ENCODE measurements at regions not wholly inside any gene's neighbourhood (a gene's known extent, or its start where the extent isn't known, plus 50 kb on each side); places are given as distances from the start of the nearest gene placed in this dataset.

DNA sequence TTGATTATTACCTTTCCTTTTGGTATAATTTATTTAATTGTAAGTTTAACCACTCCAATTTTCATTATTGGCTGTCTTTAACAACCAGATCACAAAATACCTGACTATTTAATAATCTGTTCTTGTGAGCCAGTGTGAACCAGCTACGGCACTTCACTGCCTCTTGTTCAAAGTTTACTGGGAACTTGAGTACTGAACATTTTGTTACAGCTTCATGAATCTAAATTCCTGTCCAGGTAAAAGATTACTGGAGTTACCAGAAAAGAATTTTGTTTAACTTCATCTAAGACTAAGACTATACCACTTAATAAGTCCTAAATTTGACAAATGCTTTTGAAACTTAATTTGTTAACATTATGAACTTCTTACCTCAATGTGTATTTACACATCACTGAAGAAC lies 178.3 kb downstream of the FBXO8 start:
- Mint-ChIP-seq H3K36me3 (no peaks in the 10 kb centered on the region), H3K9me3 (no peaks in the 10 kb centered on the region), H3K4me3 (no peak overlapping the region), H3K27ac (no peak overlapping the region), H3K4me1 (no peaks in the 10 kb centered on the region)
- DNase-seq (ENCODE audit: low spot score in 2 of 2) (no peak), ATAC-seq (no peak)

DNA sequence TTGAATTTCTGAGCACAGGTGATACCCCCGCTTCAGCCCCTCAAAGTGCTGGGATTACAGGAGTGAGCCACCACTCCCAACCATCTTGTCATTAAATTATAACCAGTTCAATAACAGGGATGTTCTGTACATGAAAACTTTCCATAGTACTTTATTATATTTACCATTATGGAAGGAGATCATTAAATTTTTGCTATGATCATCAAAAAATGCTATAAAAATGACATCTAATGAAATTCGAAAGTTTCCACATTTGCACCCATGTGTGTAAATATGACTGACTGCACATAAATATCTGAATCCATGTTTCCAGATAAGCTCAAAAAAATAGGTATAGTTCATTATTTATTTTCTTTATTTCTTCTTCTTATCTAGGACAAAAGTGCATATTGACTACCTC lies 182.6 kb downstream of the FBXO8 start:
- no peak for DNase-seq (ENCODE audit: low spot score in 2 of 2)
- no peak overlapping the region for H3K27ac Mint-ChIP-seq
- H3K36me3 Mint-ChIP-seq = no peaks in the 10 kb centered on the region
- H3K4me3 Mint-ChIP-seq = no peak overlapping the region
- no peaks in the 10 kb centered on the region for H3K9me3 Mint-ChIP-seq
- no peak for ATAC-seq
- H3K4me1 Mint-ChIP-seq = no peaks in the 10 kb centered on the region

DNA sequence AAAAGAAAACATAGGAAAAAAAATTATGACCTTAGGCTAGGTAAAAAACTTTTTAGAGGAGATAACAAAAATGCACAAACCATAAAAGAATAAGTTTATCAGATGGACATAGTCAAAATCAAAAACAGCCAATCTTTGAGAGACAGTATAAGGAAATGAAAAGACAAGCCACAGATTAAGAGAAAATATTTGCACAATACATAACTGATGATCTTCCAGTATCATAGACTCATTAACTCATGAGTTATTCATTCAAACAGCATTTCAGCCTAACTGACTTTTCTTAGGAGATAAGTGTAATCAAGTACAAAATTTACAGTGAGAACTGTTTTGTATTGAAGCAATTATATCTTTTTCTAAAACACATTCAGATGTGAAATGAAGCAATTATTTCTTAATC lies 183.8 kb downstream of the FBXO8 start:
- ATAC-seq (no peak), DNase-seq (ENCODE audit: low spot score in 2 of 2) (no peak)
- Mint-ChIP-seq H3K9me3 (no peaks in the 10 kb centered on the region), H3K27ac (no peak overlapping the region), H3K4me1 (no peaks in the 10 kb centered on the region), H3K36me3 (no peaks in the 10 kb centered on the region), H3K4me3 (no peak overlapping the region)

DNA sequence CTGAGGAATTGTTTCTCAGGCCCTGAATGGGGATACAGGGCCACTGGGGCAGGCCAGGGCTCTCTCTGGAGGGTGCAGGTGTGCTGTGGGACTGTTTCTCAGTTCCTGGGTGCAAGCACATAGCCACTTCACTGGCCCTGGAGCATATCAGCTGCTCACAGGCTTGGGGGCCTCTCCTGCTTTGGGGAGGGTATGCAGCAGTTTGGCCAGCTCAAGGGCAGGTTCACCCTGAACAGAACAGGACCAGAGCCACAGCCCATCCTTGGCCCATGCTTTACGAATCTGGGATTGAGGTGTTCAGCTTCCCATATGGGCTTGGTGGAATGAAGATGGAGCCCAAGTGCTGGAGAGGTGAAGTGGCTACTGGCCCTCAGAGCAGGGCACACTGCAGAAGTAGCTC lies 186.5 kb downstream of the FBXO8 start:
- Mint-ChIP-seq H3K4me3 (no peak overlapping the region), H3K4me1 (no peaks in the 10 kb centered on the region), H3K27ac (no peak overlapping the region), H3K36me3 (no peaks in the 10 kb centered on the region), H3K9me3 (peaks cover 2% of the 10 kb centered on the region)
- ATAC-seq (peak; percentile 43), DNase-seq (ENCODE audit: low spot score in 2 of 2) (no peak)

DNA sequence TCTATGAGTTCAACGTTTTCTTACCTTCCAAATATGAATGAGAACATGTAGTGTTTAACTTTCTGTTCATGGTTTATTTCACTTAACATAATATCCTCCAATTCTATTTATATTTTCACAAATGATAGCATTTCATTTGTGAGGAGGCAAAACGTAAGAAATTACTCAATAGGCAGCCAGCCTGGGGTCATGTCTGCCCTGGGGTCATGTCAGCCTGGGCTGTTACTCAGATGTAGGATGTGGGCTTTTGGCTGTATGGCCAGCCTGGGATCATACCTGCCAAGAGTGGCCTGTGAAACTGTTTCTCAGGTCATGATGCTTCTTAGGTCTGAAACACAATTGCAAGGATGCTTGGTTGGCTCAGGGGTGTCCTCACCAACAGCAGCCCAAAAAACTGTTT lies 187.0 kb downstream of the FBXO8 start:
- Mint-ChIP-seq H3K36me3 (no peaks in the 10 kb centered on the region), H3K27ac (no peak overlapping the region), H3K4me3 (no peak overlapping the region), H3K4me1 (no peaks in the 10 kb centered on the region), H3K9me3 (peaks cover 2% of the 10 kb centered on the region)
- ATAC-seq (peak; percentile 8), DNase-seq (ENCODE audit: low spot score in 2 of 2) (no peak)

DNA sequence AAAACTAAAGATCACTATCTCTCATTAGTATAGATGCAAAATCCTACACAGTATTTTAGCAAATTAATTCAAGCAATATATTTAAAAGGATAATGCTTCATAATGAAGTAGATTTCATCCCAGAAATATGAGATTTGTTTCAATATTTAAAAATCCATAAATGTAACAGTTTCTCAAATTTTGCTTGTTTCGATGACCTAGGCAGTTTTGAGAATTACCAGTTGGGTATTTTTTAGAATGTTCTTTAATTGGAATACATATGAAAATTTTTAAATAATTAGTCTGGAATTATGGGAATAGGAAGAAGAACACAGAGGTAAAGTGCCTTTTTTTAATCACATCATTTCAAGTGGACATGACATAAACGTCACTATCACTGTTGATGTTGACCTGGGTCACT lies 192.3 kb downstream of the FBXO8 start:
- DNase-seq (ENCODE audit: low spot score in 2 of 2) = no peak
- Mint-ChIP-seq H3K9me3 (peaks cover 2% of the 10 kb centered on the region), H3K4me1 (no peaks in the 10 kb centered on the region), H3K4me3 (no peak overlapping the region), H3K36me3 (no peaks in the 10 kb centered on the region), H3K27ac (no peak overlapping the region)
- ATAC-seq = no peak

DNA sequence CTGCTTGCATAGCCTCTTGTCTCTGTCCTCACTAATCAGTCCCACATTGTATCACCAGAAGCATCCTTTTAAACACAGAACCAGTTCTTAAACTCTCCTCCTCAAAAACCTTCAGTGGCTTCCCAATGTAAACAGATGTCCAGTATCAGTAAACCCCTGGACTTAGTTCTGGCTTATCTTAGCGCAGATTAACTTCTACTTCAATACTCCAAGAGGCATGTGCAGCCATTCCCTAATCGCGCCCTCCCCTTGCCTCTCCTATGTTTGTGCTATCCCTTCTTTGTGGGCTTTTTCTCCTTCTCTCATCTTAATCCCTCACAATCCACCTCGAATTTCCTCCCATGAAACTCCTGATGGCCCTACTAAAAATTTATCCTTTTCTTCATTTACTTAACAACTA lies 193.8 kb downstream of the FBXO8 start:
- DNase-seq (ENCODE audit: low spot score in 2 of 2) = no peak
- H3K27ac Mint-ChIP-seq = no peak overlapping the region
- no peak for ATAC-seq
- no peaks in the 10 kb centered on the region for H3K4me1 Mint-ChIP-seq
- H3K9me3 Mint-ChIP-seq = peaks cover 2% of the 10 kb centered on the region
- H3K4me3 Mint-ChIP-seq = no peak overlapping the region
- no peaks in the 10 kb centered on the region for H3K36me3 Mint-ChIP-seq

DNA sequence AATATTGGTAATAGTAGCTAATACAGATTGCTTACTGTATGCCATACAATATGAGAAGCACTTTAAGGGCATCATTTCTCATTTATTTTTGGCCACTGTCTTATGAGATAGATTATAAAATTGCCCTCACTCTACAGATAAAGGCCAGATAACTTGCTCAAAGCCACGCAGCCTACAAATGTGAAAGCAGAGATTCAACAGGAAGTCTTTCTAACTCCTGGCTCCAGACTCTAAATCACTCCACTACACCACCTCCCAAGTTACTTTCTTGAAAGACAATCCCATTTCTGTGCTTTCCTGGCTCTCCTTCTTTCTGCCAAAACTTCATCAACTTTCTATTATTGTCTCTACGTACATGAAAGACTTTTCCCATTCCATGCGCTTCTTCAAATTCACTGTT lies 194.7 kb downstream of the FBXO8 start:
- no peaks in the 10 kb centered on the region for H3K9me3 Mint-ChIP-seq
- ATAC-seq = no peak
- no peak overlapping the region for H3K4me3 Mint-ChIP-seq

DNA sequence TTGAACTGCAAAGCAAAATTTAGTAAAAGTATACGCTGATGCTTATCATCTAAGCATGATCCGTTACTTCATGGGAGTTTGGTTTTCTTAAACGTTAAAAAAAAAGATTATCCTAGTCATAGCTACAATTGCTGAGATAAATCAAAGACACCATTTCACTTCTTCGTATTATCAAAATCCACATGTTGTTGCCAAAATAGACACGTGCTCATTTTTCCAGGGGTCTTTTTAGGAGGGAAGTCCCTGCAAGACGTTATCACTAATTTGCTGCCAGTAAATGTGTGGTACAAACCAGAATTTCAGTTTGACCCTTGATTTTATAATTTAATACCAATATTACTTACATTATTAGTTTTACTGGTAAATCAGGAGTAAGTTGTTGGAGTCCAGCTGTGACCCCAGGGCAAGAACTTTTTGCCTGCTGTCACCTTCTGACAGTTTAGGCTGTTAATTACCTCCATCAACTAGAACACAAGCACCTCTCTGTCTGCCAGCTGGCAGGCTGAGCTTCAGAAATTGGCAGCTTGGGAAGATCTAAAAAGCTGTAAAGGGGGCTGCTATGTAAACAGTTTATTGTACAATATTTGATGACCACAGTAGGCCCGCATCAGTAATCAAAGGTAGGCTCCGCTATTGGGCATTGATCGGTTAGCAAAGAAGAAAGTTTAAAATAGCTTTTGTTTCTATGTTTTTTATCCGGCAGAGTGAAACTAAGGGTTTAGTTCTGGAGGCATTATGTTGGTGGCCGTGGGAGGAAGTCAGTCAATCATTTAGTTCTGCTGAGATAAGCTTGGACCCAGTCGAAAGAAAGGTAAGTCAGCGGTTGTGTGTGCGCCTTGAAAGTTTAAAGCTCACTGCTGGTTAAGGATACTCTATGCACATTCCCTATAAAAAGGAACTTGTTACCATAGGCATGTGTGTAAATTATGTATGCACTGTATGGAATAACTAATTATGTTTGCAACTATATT lies 196.4 kb downstream of the FBXO8 start:
- Mint-ChIP-seq H3K36me3 (no peaks in the 10 kb centered on the region), H3K4me3 (no peak overlapping the region), H3K27ac (no peak overlapping the region), H3K9me3 (no peaks in the 10 kb centered on the region), H3K4me1 (no peaks in the 10 kb centered on the region)
- ATAC-seq (no peak), DNase-seq (ENCODE audit: low spot score in 2 of 2) (no peak)

More for the DNA sequence above, 194.7 kb downstream of the FBXO8 start:
- no peaks in the 10 kb centered on the region for H3K4me1 Mint-ChIP-seq
- no peak for DNase-seq (ENCODE audit: low spot score in 2 of 2)
- H3K36me3 Mint-ChIP-seq = no peaks in the 10 kb centered on the region
- no peak overlapping the region for H3K27ac Mint-ChIP-seq

DNA sequence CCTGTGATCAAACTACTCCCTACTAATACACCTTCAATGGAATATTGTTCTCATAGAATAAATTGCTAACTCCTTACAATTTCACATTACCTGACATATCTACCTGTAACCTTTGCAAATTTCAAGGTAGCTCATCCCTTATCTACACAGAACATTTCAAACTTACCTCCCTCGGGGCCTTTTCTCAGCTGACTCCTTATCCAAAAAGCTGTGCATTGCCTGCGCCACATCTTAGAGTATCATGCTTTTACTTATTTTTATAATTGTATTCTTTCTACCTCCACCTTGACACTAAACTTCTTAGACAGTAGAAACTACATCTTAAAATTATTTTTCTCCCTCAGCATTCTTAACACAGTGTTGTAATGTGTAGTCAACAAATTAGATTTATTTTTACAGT lies 198.5 kb downstream of the FBXO8 start:
- Mint-ChIP-seq H3K27ac (no peak overlapping the region), H3K9me3 (no peaks in the 10 kb centered on the region), H3K4me3 (no peak overlapping the region), H3K36me3 (no peaks in the 10 kb centered on the region), H3K4me1 (no peaks in the 10 kb centered on the region)
- DNase-seq (ENCODE audit: low spot score in 2 of 2) = no peak
- ATAC-seq = no peak

DNA sequence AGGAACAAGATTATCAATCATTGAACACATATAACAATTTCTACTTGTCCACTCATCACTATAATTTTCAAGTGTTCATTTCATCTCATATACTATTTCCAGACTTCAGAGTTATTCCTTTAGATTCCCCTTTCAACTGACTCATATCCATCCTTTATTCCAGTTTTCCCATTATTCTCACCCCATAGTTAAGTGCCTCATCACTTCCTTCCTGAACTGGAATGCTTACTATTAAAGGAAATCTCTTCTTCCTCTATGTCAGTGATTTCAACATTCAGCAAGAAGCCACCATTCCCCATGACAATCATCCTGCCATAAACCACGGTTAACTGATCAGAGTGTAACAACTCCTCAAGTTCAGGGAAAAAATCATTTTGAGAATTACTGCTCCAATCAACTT lies 198.9 kb downstream of the FBXO8 start:
- H3K4me3 Mint-ChIP-seq = no peak overlapping the region
- no peaks in the 10 kb centered on the region for H3K9me3 Mint-ChIP-seq
- no peak for ATAC-seq
- H3K4me1 Mint-ChIP-seq = no peaks in the 10 kb centered on the region
- H3K27ac Mint-ChIP-seq = no peak overlapping the region
- H3K36me3 Mint-ChIP-seq = no peaks in the 10 kb centered on the region
- no peak for DNase-seq (ENCODE audit: low spot score in 2 of 2)

DNA sequence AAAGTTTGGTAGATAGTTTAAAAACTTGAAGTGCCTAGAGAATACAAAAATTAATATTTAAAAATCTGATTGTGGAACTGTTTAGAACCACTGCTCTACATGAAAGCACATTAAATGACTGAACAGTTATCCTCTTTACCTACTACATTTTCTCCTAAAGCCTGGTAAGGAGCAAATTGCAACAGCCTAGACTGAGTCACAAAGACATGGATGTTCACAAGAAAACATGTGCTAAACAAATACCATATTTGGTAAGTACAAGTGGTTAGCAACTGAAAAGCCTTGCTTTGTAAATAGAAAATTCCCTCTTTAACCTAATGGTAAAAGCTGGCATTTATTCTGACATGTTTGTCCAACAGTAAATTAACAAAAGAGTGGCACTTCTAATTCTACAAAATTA lies 203.1 kb downstream of the FBXO8 start:
- Mint-ChIP-seq H3K27ac (no peak overlapping the region), H3K4me1 (no peaks in the 10 kb centered on the region), H3K9me3 (no peaks in the 10 kb centered on the region), H3K36me3 (no peaks in the 10 kb centered on the region), H3K4me3 (no peak overlapping the region)
- no peak for ATAC-seq
- DNase-seq (ENCODE audit: low spot score in 2 of 2) = no peak

DNA sequence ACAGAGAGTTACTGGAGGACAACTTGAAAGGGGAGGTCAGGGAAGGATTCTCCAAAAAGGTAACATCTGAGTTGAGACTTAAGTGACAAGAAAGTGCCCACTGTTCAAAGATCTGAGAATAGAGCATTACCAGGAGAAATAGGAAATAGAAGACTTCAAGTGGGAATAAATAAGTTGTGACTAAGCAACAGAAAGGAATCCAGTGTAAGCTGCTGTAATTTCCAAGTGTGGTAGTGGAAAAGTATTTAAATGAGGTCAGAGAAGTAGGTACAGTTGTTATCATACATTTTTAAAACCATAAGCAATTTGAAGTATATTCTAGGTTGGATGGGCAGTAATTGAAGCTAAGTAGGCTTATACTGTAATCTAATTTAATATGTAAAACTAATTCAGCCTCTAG lies 211.9 kb downstream of the FBXO8 start:
- no peak overlapping the region for H3K27ac Mint-ChIP-seq
- no peaks in the 10 kb centered on the region for H3K4me1 Mint-ChIP-seq
- no peak overlapping the region for H3K4me3 Mint-ChIP-seq
- no peaks in the 10 kb centered on the region for H3K36me3 Mint-ChIP-seq
- no peaks in the 10 kb centered on the region for H3K9me3 Mint-ChIP-seq
- DNase-seq (ENCODE audit: low spot score in 2 of 2) (no peak), ATAC-seq (no peak)

DNA sequence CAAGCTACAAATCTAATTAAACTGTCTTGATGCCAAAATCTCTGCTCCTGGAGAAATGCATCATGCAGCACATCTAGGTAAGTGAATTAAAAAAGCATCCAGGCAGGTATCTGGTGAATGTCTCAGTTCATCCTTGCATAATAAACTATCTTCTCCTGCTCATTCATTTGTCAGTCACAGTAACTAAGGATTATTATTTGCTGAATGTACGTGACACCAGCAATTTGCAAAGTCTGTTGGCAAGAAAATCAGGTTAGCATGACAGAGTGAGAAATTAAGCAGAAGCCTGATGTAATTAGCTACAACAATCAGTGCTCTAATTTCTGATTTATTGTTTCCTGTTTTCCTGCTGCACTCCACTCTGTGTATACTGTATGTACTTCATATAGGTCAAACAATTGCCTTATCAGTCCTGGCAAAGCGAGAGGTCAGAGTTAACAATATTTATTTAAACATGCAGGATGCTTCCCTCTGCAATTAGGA lies 213.6 kb downstream of the FBXO8 start:
- no peak for ATAC-seq
- H3K9me3 Mint-ChIP-seq = no peaks in the 10 kb centered on the region
- no peaks in the 10 kb centered on the region for H3K4me1 Mint-ChIP-seq

DNA sequence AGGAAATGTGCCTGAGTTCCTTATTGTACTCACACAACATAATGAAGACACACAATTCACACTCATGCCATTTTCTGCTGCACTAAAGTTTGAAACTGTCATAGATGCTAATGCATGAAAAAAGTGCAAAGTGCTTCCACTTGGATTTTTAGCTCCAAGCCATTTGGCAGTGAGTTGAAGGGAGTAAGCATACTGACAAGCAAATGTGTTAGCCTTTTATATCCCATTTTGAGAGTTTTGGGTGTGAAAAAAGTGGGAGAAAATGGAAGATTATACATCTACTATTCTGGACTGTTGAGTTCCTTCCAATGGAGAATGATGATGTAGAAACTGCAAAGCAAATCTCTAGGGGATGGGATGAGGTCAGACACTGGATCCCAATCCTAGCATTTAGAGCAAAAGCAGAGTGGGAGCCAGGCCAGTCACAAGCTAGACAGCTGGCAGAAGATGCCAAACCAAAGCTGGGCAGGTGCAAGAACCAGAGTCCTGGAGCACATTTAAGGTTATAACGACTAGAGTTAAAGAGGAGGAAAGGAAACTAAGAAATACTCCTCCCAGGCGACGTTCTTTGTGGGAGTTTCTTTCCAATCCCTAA lies 216.8 kb downstream of the FBXO8 start:
- H3K4me1 Mint-ChIP-seq = no peaks in the 10 kb centered on the region
- no peaks in the 10 kb centered on the region for H3K9me3 Mint-ChIP-seq
- H3K36me3 Mint-ChIP-seq = no peaks in the 10 kb centered on the region
- no peak for ATAC-seq
- H3K4me3 Mint-ChIP-seq = no peak overlapping the region
- DNase-seq (ENCODE audit: low spot score in 2 of 2) = no peak
- no peak overlapping the region for H3K27ac Mint-ChIP-seq

More for the DNA sequence above, 213.6 kb downstream of the FBXO8 start:
- no peak for DNase-seq (ENCODE audit: low spot score in 2 of 2)
- no peak overlapping the region for H3K4me3 Mint-ChIP-seq
- no peak overlapping the region for H3K27ac Mint-ChIP-seq
- H3K36me3 Mint-ChIP-seq = no peaks in the 10 kb centered on the region

DNA sequence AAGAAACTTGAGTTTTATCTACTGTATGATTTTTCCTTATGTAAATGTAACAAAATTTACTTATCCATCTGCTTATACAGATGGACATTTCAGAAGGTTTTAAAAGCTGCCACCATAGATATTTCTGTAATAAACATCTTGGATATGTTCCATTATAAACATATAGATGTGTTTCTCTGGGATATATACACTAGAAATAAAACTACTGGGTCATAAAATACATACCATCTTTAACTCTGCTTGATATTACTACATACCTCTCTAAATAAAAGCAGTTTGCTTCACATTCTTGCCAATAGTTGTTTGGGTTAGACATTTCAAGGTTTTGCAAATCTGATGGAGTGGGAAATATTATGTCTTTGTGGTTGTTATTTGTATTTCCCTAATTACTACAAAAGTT lies 220.6 kb downstream of the FBXO8 start:
- Mint-ChIP-seq H3K9me3 (peaks cover 4% of the 10 kb centered on the region), H3K27ac (no peak overlapping the region), H3K4me3 (no peak overlapping the region), H3K36me3 (no peaks in the 10 kb centered on the region), H3K4me1 (no peaks in the 10 kb centered on the region)
- DNase-seq (ENCODE audit: low spot score in 2 of 2) (no peak), ATAC-seq (no peak)

Data from stimulated activated effector memory CD8-positive, alpha-beta T cell treated with anti-CD3 and anti-CD28 coated beads, Interleukin-12 subunit alpha, Interleukin-12 subunit beta, amount 100 ng/mL, for 72 hours (primary cell).